Keratinocyte (primary cell): ENCODE measurements at regions not wholly inside any gene's neighbourhood (a gene's known extent, or its start where the extent isn't known, plus 50 kb on each side); places are given as distances from the start of the nearest gene placed in this dataset.

Experiments used
- DNase-seq: peaks from one replicate; pipeline ENCODE4 v3.0.0-alpha.2; 2011; ENCODE audit warnings: low read depth, missing footprints, low spot score
- FAIRE-seq: peaks from 2 replicates; lab custom pipeline; 2011; peaks lifted over from hg19 to GRCh38; lab: Jason Lieb, UNC
- H2AFZ ChIP-seq: 2 replicates; pipeline ENCODE4 v1.6.0; 2012; ENCODE audit warnings: low read length, control low read depth, inconsistent platforms; ENCODE audit not compliant: control insufficient read depth
- H3K27ac ChIP-seq: 2 replicates; pipeline ENCODE4 v1.5.1; 2011; ENCODE audit warnings: low read length; ENCODE audit not compliant: control insufficient read depth, insufficient read depth
- H3K27me3 ChIP-seq: 3 replicates; pipeline ENCODE4 v1.6.0; 2011; ENCODE audit warnings: low read length; ENCODE audit not compliant: control insufficient read depth, insufficient read depth; ENCODE audit errors: extremely low read depth
- H3K36me3 ChIP-seq, 2 experiments: 2 replicates in 1 of 2; 3 replicates in 1 of 2; pipeline ENCODE4 v1.5.1; 2011; ENCODE audit warnings: low read length in 2 of 2, mild to moderate bottlenecking in 1 of 2; ENCODE audit not compliant: control insufficient read depth in 2 of 2, insufficient read depth in 2 of 2; ENCODE audit errors: extremely low read depth in 1 of 2
- H3K4me1 ChIP-seq: 3 replicates; pipeline ENCODE4 v1.5.1; 2011; ENCODE audit warnings: low read length; ENCODE audit not compliant: control insufficient read depth, insufficient read depth; ENCODE audit errors: extremely low read depth
- H3K4me2 ChIP-seq: 3 replicates; pipeline ENCODE4 v1.6.0; 2011; ENCODE audit warnings: low read depth, low read length; ENCODE audit not compliant: control insufficient read depth, insufficient read depth; ENCODE audit errors: extremely low read depth
- H3K4me3 ChIP-seq, 3 experiments: fragments of 200-600 bp in 1 of 3; sonication (generic) in 1 of 3; 2 replicates in 2 of 3; 3 replicates in 1 of 3; pipeline ENCODE4 v1.5.1; 2011 to 2016; ENCODE audit warnings: low read length in 3 of 3, mild to moderate bottlenecking in 3 of 3, control low read depth in 2 of 3, inconsistent platforms in 1 of 3, low read depth in 1 of 3, mixed read lengths in 1 of 3, mixed run types in 1 of 3, moderate library complexity in 1 of 3; ENCODE audit not compliant: control insufficient read depth in 2 of 3, insufficient read depth in 2 of 3; ENCODE audit errors: extremely low read depth in 1 of 3
- H3K79me2 ChIP-seq: 2 replicates; pipeline ENCODE4 v1.6.0; 2012; ENCODE audit warnings: low read length; ENCODE audit not compliant: control insufficient read depth, insufficient read depth
- H3K9ac ChIP-seq: 3 replicates; pipeline ENCODE4 v1.6.0; 2011; ENCODE audit warnings: low read length; ENCODE audit not compliant: control insufficient read depth, insufficient read depth; ENCODE audit errors: extremely low read depth
- H3K9me1 ChIP-seq: 3 replicates; pipeline ENCODE4 v1.6.0; 2011; ENCODE audit warnings: low read length; ENCODE audit not compliant: control insufficient read depth, insufficient read depth; ENCODE audit errors: extremely low read depth
- H3K9me3 ChIP-seq: 2 replicates; pipeline ENCODE4 v1.5.1; 2012; ENCODE audit warnings: low read depth, low read length; ENCODE audit not compliant: control insufficient read depth
- H4K20me1 ChIP-seq: 3 replicates; pipeline ENCODE4 v1.6.0; 2011; ENCODE audit warnings: low read length; ENCODE audit not compliant: control insufficient read depth, insufficient read depth; ENCODE audit errors: extremely low read depth
- CTCF ChIP-seq, 3 experiments: IDR thresholded peaks in 1 of 3; conservative IDR thresholded peaks in 1 of 3; optimal IDR thresholded peaks in 1 of 3; 2 replicates in 2 of 3; 3 replicates in 1 of 3; pipeline versions ENCODE3 to v1.5.1; 2011; ENCODE audit warnings: low read length in 3 of 3, mild to moderate bottlenecking in 3 of 3, moderate library complexity in 2 of 3, control low read depth in 1 of 3, inconsistent platforms in 1 of 3; ENCODE audit not compliant: insufficient read depth in 2 of 3; ENCODE audit errors: extremely low read depth in 1 of 3
- EZH2 ChIP-seq: IDR thresholded peaks from one replicate; pipeline ENCODE4 v1.6.1; 2012; ENCODE audit warnings: inconsistent platforms, mild to moderate bottlenecking, low read length, moderate library complexity
- dilution Hi-C: fragments of 300-500 bp; cut with MboI; formaldehyde crosslinking; loops from one replicate; pipeline ENCODE4 v1.7.0; 2020; ENCODE audit warnings: low sequenced_read_pairs; ENCODE audit not compliant: extremely low pct_ligation_motif_present

GRCh38 chr15:46146002-46146401 is 511.2 kb downstream of the SQOR start:
- DNase-seq (no peak), FAIRE-seq (no peak)
- no peaks in the 10 kb centered on the region for H3K9me3 ChIP-seq
- no peak overlapping the region for H3K27ac ChIP-seq
- no peak overlapping the region for H3K9ac ChIP-seq
- H4K20me1 ChIP-seq, result no peaks in the 10 kb centered on the region
- no peak overlapping the region for H3K4me3 ChIP-seq
- H3K36me3 ChIP-seq, result no peaks in the 10 kb centered on the region
- H3K4me1 ChIP-seq, result no peaks in the 10 kb centered on the region
- H3K4me2 ChIP-seq, result no peak overlapping the region
- H3K9me1 ChIP-seq, result no peaks in the 10 kb centered on the region
- no peaks in the 10 kb centered on the region for H3K27me3 ChIP-seq
- H3K79me2 ChIP-seq, result no peaks in the 10 kb centered on the region
- H2AFZ ChIP-seq, result no peak overlapping the region
- dilution Hi-C loops, result no loop called here
- TF ChIP-seq CTCF (optimal IDR thresholded peaks at IDR 0.05 in 1 of 3, IDR thresholded peaks at IDR 0.05 in 1 of 3, conservative IDR thresholded peaks at IDR 0.05 in 1 of 3; ENCODE audit: extremely low read depth in 1 of 3, insufficient read depth in 2 of 3, low read length in 3 of 3) (no peak), EZH2 (no peak)

GRCh38 chr15:46146915-46147314 is 512.1 kb downstream of the SQOR start:
- no peak overlapping the region for H3K4me2 ChIP-seq
- H3K9me1 ChIP-seq, result no peaks in the 10 kb centered on the region
- H3K9me3 ChIP-seq, result no peaks in the 10 kb centered on the region
- no peaks in the 10 kb centered on the region for H3K79me2 ChIP-seq
- no peak overlapping the region for H3K4me3 ChIP-seq
- H3K4me1 ChIP-seq, result no peaks in the 10 kb centered on the region
- FAIRE-seq, result no peak
- H3K27ac ChIP-seq, result no peak overlapping the region
- no peak for TF ChIP-seq CTCF (optimal IDR thresholded peaks at IDR 0.05 in 1 of 3, IDR thresholded peaks at IDR 0.05 in 1 of 3, conservative IDR thresholded peaks at IDR 0.05 in 1 of 3; ENCODE audit: extremely low read depth in 1 of 3, insufficient read depth in 2 of 3, low read length in 3 of 3)
- no peak overlapping the region for H3K9ac ChIP-seq
- no peaks in the 10 kb centered on the region for H3K36me3 ChIP-seq
- H3K27me3 ChIP-seq, result no peaks in the 10 kb centered on the region
- H2AFZ ChIP-seq, result no peak overlapping the region
- dilution Hi-C loops, result no loop called here
- H4K20me1 ChIP-seq, result no peaks in the 10 kb centered on the region
- no peak for DNase-seq
